Loucy (cell line): ENCODE measurements at regions not wholly inside any gene's neighbourhood (a gene's known extent, or its start where the extent isn't known, plus 50 kb on each side); places are given as distances from the start of the nearest gene placed in this dataset.

Source experiments
- H2AFZ ChIP-seq: fragments of 200-600 bp; sonication (generic); 2 replicates; pipeline ENCODE4 v1.6.0; 2016; ENCODE audit warnings: antibody characterized with exemption, mild to moderate bottlenecking, low read length, moderate library complexity
- H3F3A ChIP-seq: fragments of 200-600 bp; 2 replicates; pipeline ENCODE4 v1.6.0; 2016; ENCODE audit warnings: antibody characterized with exemption, low read depth, mild to moderate bottlenecking
- H3K27me3 ChIP-seq: fragments of 200-600 bp; sonication (generic); 2 replicates; pipeline ENCODE4 v1.6.1; 2014; ENCODE audit warnings: low read length, mild to moderate bottlenecking; ENCODE audit not compliant: insufficient read depth, poor library complexity, severe bottlenecking
- H3K36me3 ChIP-seq: fragments of 200-600 bp; sonication (generic); 2 replicates; pipeline ENCODE4 v1.6.1; 2016; ENCODE audit warnings: low read length; ENCODE audit not compliant: insufficient read depth
- H3K4me1 ChIP-seq: fragments of 200-600 bp; sonication (generic); 2 replicates; pipeline ENCODE4 v1.5.1; 2014; ENCODE audit warnings: low read length, mild to moderate bottlenecking; ENCODE audit not compliant: insufficient read depth, poor library complexity, severe bottlenecking
- H3K4me2 ChIP-seq: fragments of 200-600 bp; sonication (generic); 2 replicates; pipeline ENCODE4 v1.6.0; 2014; ENCODE audit warnings: antibody characterized with exemption, low read length, low read depth, mild to moderate bottlenecking; ENCODE audit not compliant: poor library complexity, severe bottlenecking
- H3K4me3 ChIP-seq: fragments of 200-600 bp; sonication (generic); 2 replicates; pipeline ENCODE4 v1.5.1; 2014; ENCODE audit warnings: low read length, mild to moderate bottlenecking, mixed read lengths; ENCODE audit not compliant: poor library complexity, severe bottlenecking
- H3K79me2 ChIP-seq: fragments of 200-600 bp; sonication (generic); 2 replicates; pipeline ENCODE4 v1.6.1; 2014; ENCODE audit warnings: low read length; ENCODE audit not compliant: insufficient read depth
- H3K9ac ChIP-seq: fragments of 200-600 bp; sonication (generic); 2 replicates; pipeline ENCODE4 v1.6.0; 2014; ENCODE audit warnings: mild to moderate bottlenecking, low read depth, low read length, moderate library complexity; ENCODE audit not compliant: poor library complexity, severe bottlenecking
- H3K9me2 ChIP-seq: fragments of 200-600 bp; sonication (generic); replicated peaks from 2 replicates; pipeline ENCODE4 v1.6.1; 2016; ENCODE audit warnings: low read depth, low read length, mixed read lengths
- H3K9me3 ChIP-seq: fragments of 200-600 bp; sonication (generic); 2 replicates; pipeline ENCODE4 v1.6.1; 2014; ENCODE audit warnings: mild to moderate bottlenecking, antibody characterized with exemption, low read length, low read depth; ENCODE audit not compliant: insufficient read depth
- H4K20me1 ChIP-seq: fragments of 200-600 bp; sonication (generic); 2 replicates; pipeline ENCODE4 v1.6.0; 2014; ENCODE audit warnings: antibody characterized with exemption, low read length, mild to moderate bottlenecking; ENCODE audit not compliant: insufficient read depth, poor library complexity, severe bottlenecking
- CTCF ChIP-seq: fragments of 200-600 bp; sonication (generic); conservative IDR thresholded peaks from 2 replicates; pipeline ENCODE4 v1.5.1; 2014; ENCODE audit warnings: mild to moderate bottlenecking, antibody characterized with exemption, low read length
- EZH2phosphoT487 ChIP-seq: fragments of 200-600 bp; IDR thresholded peaks from 2 replicates; pipeline ENCODE4 v1.6.1; 2018; ENCODE audit warnings: antibody characterized with exemption, mild to moderate bottlenecking, moderate library complexity, borderline replicate concordance

DNA sequence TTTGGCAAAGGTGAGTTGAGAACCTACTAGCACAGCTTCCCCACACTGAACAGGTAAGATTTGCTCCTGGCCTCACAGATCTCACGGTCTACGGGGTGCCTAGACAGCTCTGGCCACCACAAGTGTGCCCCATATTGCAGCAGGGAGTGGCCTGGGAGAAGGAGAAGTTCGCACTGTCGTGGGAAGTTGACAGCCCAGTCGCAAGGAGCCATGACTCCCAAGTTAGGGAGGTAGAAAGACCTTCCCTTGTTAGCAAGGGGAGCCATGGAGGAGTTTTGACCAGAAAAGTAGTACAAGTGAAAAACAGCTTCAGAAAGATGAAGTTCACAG lies 316.3 kb downstream of the BCL11B start:
- Histone ChIP-seq H3F3A (no peaks in the 10 kb centered on the region), H3K9ac (no peak overlapping the region), H3K79me2 (no peaks in the 10 kb centered on the region), H3K9me2 (no peaks in the 10 kb centered on the region), H3K4me3 (no peak overlapping the region), H4K20me1 (no peaks in the 10 kb centered on the region), H3K9me3 (no peaks in the 10 kb centered on the region), H3K4me1 (no peaks in the 10 kb centered on the region), H3K27me3 (no peaks in the 10 kb centered on the region), H3K36me3 (no peaks in the 10 kb centered on the region), H3K4me2 (no peak overlapping the region), H2AFZ (no peak overlapping the region)
- no peak for TF ChIP-seq EZH2phosphoT487

- Histone ChIP-seq H3K4me1 (no peaks in the 10 kb centered on the region), H3K36me3 (no peaks in the 10 kb centered on the region), H3K27me3 (no peaks in the 10 kb centered on the region), H3K9ac (no peak overlapping the region), H3K79me2 (no peaks in the 10 kb centered on the region), H3K4me2 (no peak overlapping the region), H3K9me3 (no peaks in the 10 kb centered on the region), H4K20me1 (no peaks in the 10 kb centered on the region), H2AFZ (no peak overlapping the region), H3K4me3 (no peak overlapping the region), H3K9me2 (no peaks in the 10 kb centered on the region), H3F3A (no peaks in the 10 kb centered on the region)
- no peak for TF ChIP-seq CTCF
- TF ChIP-seq EZH2phosphoT487, result no peak
These were observed 315.8 kb downstream of the BCL11B start for GRCh38 chr14:98956181-98956580.

- TF ChIP-seq CTCF, result no peak
- no peak for TF ChIP-seq EZH2phosphoT487
- Histone ChIP-seq H3K4me2 (no peak overlapping the region), H3K9ac (no peak overlapping the region)
These were observed 315.3 kb downstream of the BCL11B start for GRCh38 chr14:98956661-98957060.

GRCh38 chr14:98957211-98958047 lies 314.6 kb downstream of the BCL11B start:
- H3K36me3 ChIP-seq, result no peaks in the 10 kb centered on the region
- H4K20me1 ChIP-seq, result no peaks in the 10 kb centered on the region
- H3K9me2 ChIP-seq, result no peaks in the 10 kb centered on the region
- H3K79me2 ChIP-seq, result no peaks in the 10 kb centered on the region
- H3K4me2 ChIP-seq, result no peak overlapping the region
- H2AFZ ChIP-seq, result no peak overlapping the region
- no peak overlapping the region for H3K4me3 ChIP-seq
- H3K4me1 ChIP-seq, result no peaks in the 10 kb centered on the region
- H3K9ac ChIP-seq, result no peak overlapping the region
- no peaks in the 10 kb centered on the region for H3K27me3 ChIP-seq
- no peaks in the 10 kb centered on the region for H3K9me3 ChIP-seq
- H3F3A ChIP-seq, result no peaks in the 10 kb centered on the region
- no peak for TF ChIP-seq EZH2phosphoT487
- no peak for TF ChIP-seq CTCF

More at GRCh38 chr14:98956661-98957060, 315.3 kb downstream of the BCL11B start:
- no peaks in the 10 kb centered on the region for H3K36me3 ChIP-seq
- H3F3A ChIP-seq, result no peaks in the 10 kb centered on the region
- H3K4me1 ChIP-seq, result no peaks in the 10 kb centered on the region
- H3K9me2 ChIP-seq, result no peaks in the 10 kb centered on the region
- H2AFZ ChIP-seq, result no peak overlapping the region
- no peaks in the 10 kb centered on the region for H3K79me2 ChIP-seq
- no peak overlapping the region for H3K4me3 ChIP-seq
- H4K20me1 ChIP-seq, result no peaks in the 10 kb centered on the region
- H3K9me3 ChIP-seq, result no peaks in the 10 kb centered on the region
- no peaks in the 10 kb centered on the region for H3K27me3 ChIP-seq
